PC-3 (cell line): ENCODE measurements at regions not wholly inside any gene's neighbourhood (a gene's known extent, or its start where the extent isn't known, plus 50 kb on each side); places are given as distances from the start of the nearest gene placed in this dataset.

ENCODE experiments used
- ATAC-seq: fragments of 200-7000 bp; cut with Tn5 transposase; 2 replicates; pipeline ENCODE4 v1.9.1; 2020; ENCODE audit warnings: mild to moderate bottlenecking, moderate library complexity
- BruUV-seq: library from RNA; stranded (reverse); fragments of 400-500 nt; replicated peaks from 2 replicates; lab custom pipeline; 2021; lab: Mats Ljungman, UMichigan
- CTCF ChIA-PET: fragments of 300-600 bp; sonication (Branson Sonifier 250); formaldehyde crosslinking; loops from one replicate; lab custom pipeline; 2022; ENCODE audit warnings: antibody characterized with exemption; lab: Charles Lee
- POLR2A ChIA-PET: fragments of 300-600 bp; sonication (Branson Sonifier 250); formaldehyde crosslinking; loops from one replicate; lab custom pipeline; 2022; ENCODE audit warnings: antibody characterized with exemption; ENCODE audit not compliant: unreplicated experiment; lab: Charles Lee
- DNase-seq: peaks from one replicate; pipeline ENCODE4 v3.0.0-alpha.2; 2015
- H2AFZ ChIP-seq: fragments of 300-600 bp; sonication (generic); 2 replicates; pipeline ENCODE4 v1.6.0; 2016; ENCODE audit warnings: antibody characterized with exemption, low read length
- H3F3A ChIP-seq: fragments of 300-600 bp; sonication (generic); one replicate; pipeline ENCODE4 v1.6.0; 2017; ENCODE audit warnings: antibody characterized with exemption, low read length, control low read depth, mild to moderate bottlenecking; ENCODE audit not compliant: unreplicated experiment
- H3K27ac ChIP-seq: fragments of 300-600 bp; sonication (generic); 2 replicates; pipeline ENCODE4 v1.5.1; 2016; ENCODE audit warnings: mild to moderate bottlenecking, low read length
- H3K27me3 ChIP-seq: fragments of 300-600 bp; sonication (generic); 2 replicates; pipeline ENCODE4 v1.6.1; 2016; ENCODE audit warnings: low read length, mixed read lengths
- H3K36me3 ChIP-seq: fragments of 300-600 bp; sonication (generic); 2 replicates; pipeline ENCODE4 v1.6.1; 2016; ENCODE audit warnings: low read depth, mixed run types, low read length, mixed read lengths
- H3K4me1 ChIP-seq: fragments of 300-600 bp; sonication (generic); 2 replicates; pipeline ENCODE4 v1.5.1; 2016; ENCODE audit warnings: low read length; ENCODE audit not compliant: insufficient read depth
- H3K4me2 ChIP-seq: fragments of 300-600 bp; sonication (generic); 2 replicates; pipeline ENCODE4 v1.6.0; 2016; ENCODE audit warnings: low read length
- H3K4me3 ChIP-seq: fragments of 300-600 bp; sonication (generic); 2 replicates; pipeline ENCODE4 v1.5.1; 2016; ENCODE audit warnings: mild to moderate bottlenecking, low read length, mixed read lengths
- H3K79me2 ChIP-seq: fragments of 300-600 bp; sonication (generic); 2 replicates; pipeline ENCODE4 v1.6.1; 2017; ENCODE audit warnings: low read length, mixed read lengths
- H3K9ac ChIP-seq: fragments of 300-600 bp; sonication (generic); 2 replicates; pipeline ENCODE4 v1.6.0; 2016; ENCODE audit warnings: mild to moderate bottlenecking, low read length
- H3K9me2 ChIP-seq: fragments of 300-600 bp; sonication (generic); replicated peaks from 2 replicates; pipeline ENCODE4 v1.6.1; 2016; ENCODE audit warnings: mixed run types, low read length, mixed read lengths
- H3K9me3 ChIP-seq: fragments of 300-600 bp; sonication (generic); 2 replicates; pipeline ENCODE4 v1.6.1; 2016; ENCODE audit warnings: low read length, mixed read lengths
- H4K20me1 ChIP-seq: fragments of 300-600 bp; sonication (generic); 2 replicates; pipeline ENCODE4 v1.6.1; 2016; ENCODE audit warnings: low read length, mixed read lengths
- CTCF ChIP-seq: fragments of 300-600 bp; sonication (generic); conservative IDR thresholded peaks from 2 replicates; pipeline ENCODE4 v1.5.1; 2017; ENCODE audit warnings: antibody characterized with exemption, low read depth, mild to moderate bottlenecking, low read length
- EZH2 ChIP-seq: fragments of 300-600 bp; sonication (generic); IDR thresholded peaks from one replicate; pipeline ENCODE4 v1.6.1; 2017; ENCODE audit warnings: antibody characterized with exemption, mild to moderate bottlenecking, low read length; ENCODE audit not compliant: unreplicated experiment
- EZH2phosphoT487 ChIP-seq: fragments of 300-600 bp; sonication (generic); IDR thresholded peaks from 2 replicates; pipeline ENCODE4 v1.6.1; 2018; ENCODE audit warnings: mild to moderate bottlenecking, antibody characterized with exemption, low read length, borderline replicate concordance
- intact Hi-C: fragments of 100-400 bp; cut with micrococcal nuclease; formaldehyde crosslinking; loops from 2 replicates; pipeline ENCODE4 v1.9.0; 2023

- intact Hi-C loops = no loop called here
- Histone ChIP-seq H3K4me1 (peaks cover 36% of the 10 kb centered on the region), H4K20me1 (no peaks in the 10 kb centered on the region), H2AFZ (no peak overlapping the region), H3K9me3 (no peaks in the 10 kb centered on the region), H3K27ac (no peak overlapping the region), H3F3A (no peaks in the 10 kb centered on the region), H3K4me3 (no peak overlapping the region), H3K4me2 (no peak overlapping the region), H3K36me3 (no peaks in the 10 kb centered on the region), H3K9me2 (no peaks in the 10 kb centered on the region), H3K79me2 (peaks cover 91% of the 10 kb centered on the region), H3K9ac (no peak overlapping the region), H3K27me3 (no peaks in the 10 kb centered on the region)
- CTCF ChIA-PET = interaction anchor here (0.6 kb wide), 1 partner anchor 32 kb away, joined by 13 read pairs; no protein-coding TSS in a partner anchor
- TF ChIP-seq CTCF (no peak), EZH2 (no peak), EZH2phosphoT487 (no peak)
- ATAC-seq (no peak), DNase-seq (no peak)
- POLR2A ChIA-PET = no interaction called here
- no TSS peak for BruUV-seq
Measured at GRCh38 chr14:73764406-73765280, 50.5 kb upstream of the PNMA1 start.
